HG03025 (cell line): ENCODE measurements at regions not wholly inside any gene's neighbourhood (a gene's known extent, or its start where the extent isn't known, plus 50 kb on each side); places are given as distances from the start of the nearest gene placed in this dataset.
"Not testable (repeated sequence)": the region's sequence is repeated elsewhere in the genome, so short reads cannot be mapped to it uniquely, and the experiment has no call there.

ENCODE experiments used
- ATAC-seq: cut with Tn5 transposase; IDR thresholded peaks from one replicate; pipeline ENCODE4 v1.9.1; 2021; ENCODE audit warnings: mild to moderate bottlenecking, moderate library complexity; ENCODE audit not compliant: unreplicated experiment, low FRiP score

DNA sequence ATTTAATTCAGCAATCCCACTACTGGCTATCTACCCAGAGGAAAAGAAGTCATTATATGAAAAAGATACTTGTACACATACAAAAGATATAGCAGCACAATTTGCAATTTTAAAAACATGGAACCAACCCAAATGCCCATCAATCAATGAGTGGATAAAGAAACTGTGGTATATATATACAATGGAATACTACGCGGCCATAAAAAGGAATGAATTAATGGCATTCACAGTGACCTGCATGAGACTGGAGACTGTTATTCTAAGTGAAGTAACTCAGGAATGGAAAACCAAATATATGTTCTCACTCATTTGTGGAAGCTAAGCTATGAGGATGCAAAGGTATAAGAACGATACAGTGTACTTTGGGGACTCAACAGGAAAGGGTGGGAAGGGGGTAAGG lies 102.8 kb upstream of the KCNMA1 start:
- ATAC-seq: not testable (repeated sequence)

- no peak for ATAC-seq
These were observed 101.0 kb upstream of the KCNMA1 start for GRCh38 chr10:77738496-77739158.

DNA sequence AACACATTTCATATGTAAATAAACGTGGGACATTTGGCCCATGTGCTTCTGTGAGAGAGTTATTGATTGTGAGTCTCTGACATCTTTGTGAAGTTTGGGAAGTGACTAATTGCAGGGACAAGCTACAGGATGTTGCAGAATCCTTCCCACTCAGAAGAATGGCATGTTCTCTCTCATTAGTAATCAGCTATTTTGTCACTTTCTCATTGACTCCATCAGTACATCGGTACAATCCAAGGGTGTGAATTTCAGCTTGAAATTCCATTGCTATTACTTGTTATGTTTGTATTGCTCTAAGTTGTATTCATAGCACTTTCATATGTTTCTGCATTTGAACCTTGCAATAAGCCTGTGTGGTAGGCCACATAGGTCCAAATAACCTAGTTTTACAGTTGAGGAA lies 100.0 kb upstream of the KCNMA1 start:
- no peak for ATAC-seq

DNA sequence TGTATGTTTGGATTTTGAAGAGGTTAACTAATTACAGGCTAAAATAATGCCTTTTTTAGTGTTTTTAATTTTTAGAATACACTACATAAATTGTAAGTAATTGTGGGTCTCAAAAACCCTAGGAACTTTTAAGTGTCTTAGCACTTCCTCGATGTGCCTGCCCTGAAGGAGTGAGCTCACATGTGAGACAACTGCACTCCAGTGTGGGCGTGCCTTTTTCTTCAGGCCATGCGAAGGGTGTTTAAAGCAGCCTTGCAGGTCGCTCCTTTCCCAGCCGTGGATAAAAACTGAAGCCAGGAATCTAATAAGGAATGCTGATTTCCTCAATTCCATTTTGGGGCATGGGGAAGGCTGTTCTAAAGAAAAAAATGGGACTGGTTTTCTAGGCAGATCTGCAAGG lies 97.5 kb upstream of the KCNMA1 start:
- not testable (repeated sequence) for ATAC-seq

DNA sequence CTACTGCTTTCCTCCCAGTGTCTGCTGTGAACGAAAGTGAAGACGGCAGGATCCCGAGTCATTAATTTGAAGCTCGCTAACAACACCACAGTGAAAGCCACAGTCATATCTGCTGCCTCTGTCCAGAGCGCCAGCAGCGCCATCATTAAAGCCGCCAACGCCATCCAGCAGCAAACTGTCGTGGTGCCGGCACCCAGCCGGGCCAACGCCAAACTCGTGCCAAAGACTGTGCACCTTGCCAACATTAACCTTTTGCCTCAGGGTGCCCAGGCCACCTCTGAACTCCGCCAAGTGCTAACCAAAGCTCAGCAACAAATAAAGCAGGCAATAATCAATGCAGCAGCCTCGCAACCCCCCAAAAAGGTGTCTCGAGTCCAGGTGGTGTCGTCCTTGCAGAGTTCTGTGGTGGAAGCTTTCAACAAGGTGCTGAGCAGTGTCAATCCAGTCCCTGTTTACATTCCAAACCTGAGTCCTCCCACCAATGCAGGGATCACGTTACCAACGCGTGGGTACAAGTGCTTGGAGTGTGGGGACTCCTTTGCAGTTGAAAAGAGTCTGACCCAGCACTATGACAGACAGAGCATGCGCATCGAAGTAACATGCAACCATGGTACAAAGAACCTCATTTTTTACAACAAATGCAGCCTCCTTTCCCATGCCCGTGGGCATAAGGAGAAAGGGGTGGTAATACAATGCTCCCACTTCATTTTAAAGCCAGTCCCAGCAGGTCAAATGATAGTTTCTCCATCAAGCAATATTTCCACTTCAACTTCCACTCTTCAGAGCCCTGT lies 94.8 kb upstream of the KCNMA1 start:
- no peak for ATAC-seq

DNA sequence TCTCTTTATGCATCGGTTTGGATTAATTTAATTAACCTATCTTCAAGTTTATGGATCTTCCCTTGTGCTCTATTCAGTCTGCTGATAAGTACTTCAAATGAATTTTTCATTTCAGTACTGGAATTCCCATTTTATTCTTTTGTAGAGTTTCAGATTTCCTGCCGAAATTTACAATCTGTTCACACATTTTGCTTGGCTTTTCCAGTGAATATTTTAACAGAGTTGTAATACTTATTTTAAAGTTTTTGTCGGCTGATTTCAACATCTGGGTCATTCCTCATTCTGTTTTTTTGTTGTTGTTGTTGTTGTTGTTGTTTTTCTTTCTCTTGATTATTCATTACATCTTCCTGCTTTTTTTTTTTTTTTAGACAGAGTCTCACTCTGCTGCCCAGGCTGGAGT lies 89.9 kb upstream of the KCNMA1 start:
- ATAC-seq: no peak

GRCh38 chr10:77726732-77727131 lies 89.1 kb upstream of the KCNMA1 start:
- ATAC-seq: no peak

GRCh38 chr10:77726301-77726700 lies 88.7 kb upstream of the KCNMA1 start:
- no peak for ATAC-seq

DNA sequence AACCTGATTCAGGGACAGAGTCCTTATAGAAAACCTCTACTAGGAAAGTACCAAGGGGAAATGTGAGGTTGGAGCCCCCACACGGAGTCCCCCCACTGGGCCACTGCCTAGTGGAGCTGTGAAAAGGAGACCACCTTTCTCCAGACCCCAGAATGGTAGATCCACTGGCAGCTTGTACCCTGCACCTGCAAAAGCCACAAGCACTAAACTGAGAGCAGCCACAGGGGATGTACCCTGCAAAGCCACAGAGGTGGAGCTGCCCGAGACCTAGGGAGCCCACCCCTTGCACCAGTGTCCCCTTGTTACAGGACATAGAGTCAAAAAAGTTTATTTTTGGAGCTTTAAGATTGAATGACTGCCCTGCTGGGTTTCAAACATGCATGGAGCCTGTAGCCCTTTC lies 87.2 kb upstream of the KCNMA1 start:
- no peak for ATAC-seq

DNA sequence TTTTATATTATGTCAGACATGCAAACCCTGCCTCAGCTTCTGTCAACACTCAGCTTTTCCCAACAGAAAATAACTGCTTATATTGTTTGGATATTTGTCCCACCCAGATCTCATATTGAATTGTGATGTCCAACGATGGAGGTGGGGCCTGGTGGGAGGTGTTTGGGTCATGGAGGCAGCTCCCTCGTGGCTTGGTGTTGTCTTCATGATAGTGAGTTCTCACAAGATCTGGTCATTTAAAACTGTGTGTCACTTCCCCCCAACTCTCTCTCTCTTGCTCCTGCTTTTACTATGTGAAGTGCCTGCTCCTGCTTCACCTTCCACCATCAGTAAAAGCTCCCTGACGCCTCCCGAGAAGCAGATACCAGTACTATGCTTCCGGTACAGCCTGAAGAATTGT lies 85.8 kb upstream of the KCNMA1 start:
- no peak for ATAC-seq

- ATAC-seq: not testable (repeated sequence)
These were observed 85.3 kb upstream of the KCNMA1 start for GRCh38 chr10:77722956-77723355.

DNA sequence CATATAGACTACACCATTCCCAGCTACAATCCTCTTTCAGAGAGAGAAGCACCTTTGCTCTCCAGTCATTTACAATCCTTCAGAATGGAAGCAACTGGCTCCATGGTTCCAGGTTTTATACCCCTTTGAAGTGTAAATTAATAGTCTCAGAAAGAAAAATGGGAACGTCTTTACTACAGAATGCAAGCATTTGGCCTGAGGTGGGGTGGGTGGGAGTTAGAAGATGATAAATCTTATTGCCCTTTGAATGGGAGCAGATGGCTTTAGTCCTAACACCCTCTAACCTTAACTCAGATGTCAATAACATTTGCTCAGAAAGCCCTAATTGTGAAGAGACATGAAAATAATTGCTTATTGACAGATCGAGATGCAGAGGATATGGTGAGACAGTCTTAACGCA lies 84.2 kb upstream of the KCNMA1 start:
- no peak for ATAC-seq

DNA sequence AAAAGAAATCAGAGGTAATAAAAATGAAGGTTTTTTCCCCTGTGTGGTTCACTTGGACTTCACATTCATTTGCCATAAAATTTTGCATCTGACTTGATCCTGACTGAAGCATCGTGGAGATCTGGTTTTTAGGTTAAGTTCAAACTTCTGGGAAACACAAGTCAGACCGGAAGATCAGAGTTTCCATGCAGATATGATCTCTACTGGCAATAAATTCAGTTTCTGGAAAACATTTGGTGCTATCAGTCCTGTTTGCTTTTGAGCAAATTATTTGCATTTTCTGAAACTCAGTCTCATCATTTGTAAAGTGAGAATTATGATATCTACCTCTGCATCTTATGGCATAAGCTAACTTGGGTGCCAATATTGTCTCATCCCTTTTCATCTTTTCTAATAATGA lies 81.3 kb upstream of the KCNMA1 start:
- ATAC-seq: no peak

DNA sequence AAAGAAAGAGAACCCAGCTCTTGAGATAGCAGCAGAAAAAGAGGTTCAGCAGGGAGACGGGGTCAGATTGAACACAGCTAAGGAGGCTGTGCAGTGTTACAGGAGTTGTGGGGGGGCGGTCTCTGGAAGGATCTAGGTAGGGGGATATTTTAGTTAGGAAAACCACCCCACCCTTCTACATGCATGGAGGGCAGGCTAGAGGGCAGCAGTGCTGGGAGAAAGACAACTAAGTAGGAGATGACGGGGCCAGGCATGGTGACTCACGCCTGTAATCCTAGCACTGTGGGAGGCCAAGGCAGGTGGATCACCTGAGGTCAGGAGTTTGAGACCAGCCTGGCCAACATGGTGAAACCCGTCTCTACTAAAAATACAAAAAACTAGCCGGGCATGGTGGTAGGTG lies 80.7 kb upstream of the KCNMA1 start:
- ATAC-seq: not testable (repeated sequence)

DNA sequence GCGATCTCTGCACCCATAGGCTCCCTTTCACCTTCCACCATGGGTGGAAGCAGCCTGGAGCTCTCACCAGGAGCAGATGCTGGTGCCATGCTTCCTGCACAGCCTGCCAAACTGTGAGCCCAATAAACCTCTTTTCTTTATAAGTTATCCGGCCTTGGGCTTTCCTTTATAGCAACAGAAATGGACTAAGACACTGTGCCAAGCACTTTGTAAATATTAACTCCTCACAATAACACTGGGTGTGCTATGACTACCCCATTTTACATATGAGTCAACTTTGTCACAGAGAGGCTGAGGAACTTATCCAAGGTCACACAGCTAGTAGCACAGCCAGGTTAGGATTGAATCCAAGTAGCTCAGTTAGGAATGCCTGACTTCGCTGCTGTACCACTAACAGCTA lies 79.7 kb upstream of the KCNMA1 start:
- ATAC-seq: no peak

- ATAC-seq: no peak
These were observed 79.1 kb upstream of the KCNMA1 start for GRCh38 chr10:77716458-77717317.

- ATAC-seq: no peak
These were observed 77.9 kb upstream of the KCNMA1 start for GRCh38 chr10:77715536-77715935.

DNA sequence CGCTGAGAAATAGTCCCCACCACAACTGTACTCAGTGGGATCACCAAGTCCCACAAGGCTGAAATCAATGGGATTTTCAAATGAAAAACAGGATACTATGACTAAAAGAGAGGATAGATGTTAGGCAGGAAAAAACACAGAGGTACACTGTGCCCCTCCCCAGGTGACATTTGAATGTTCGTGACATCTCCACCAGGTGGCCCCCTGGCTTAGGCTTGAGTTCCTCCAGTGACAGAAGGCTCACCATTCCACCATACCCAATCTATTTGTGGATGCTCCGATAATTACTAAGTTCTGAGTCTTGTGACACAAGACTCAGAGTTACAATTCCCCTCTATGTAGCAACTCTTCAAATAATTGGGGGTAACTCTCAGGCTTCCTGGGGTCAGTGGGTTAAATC lies 77.5 kb upstream of the KCNMA1 start:
- ATAC-seq: no peak

GRCh38 chr10:77713521-77714280 lies 76.1 kb upstream of the KCNMA1 start:
- no peak for ATAC-seq

DNA sequence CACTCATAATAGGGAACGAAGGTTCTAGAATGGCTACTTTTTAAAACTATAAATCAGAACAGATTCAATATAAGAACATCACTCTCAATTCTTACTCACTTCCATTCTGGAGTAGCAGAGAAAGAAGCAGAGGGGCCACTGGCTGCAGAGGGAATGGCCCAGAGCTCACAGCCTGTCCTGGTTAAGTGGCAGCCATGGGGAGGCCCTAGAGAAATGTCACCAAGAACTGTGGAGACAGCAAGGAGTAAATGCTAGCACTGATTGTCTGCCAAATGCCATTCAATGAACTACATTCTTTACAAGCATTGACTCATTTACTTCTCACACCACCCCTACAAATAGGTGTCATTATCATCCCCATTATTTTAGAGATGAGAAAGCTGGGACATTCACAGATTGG lies 74.6 kb upstream of the KCNMA1 start:
- no peak for ATAC-seq

- no peak for ATAC-seq
These were observed 74.1 kb upstream of the KCNMA1 start for GRCh38 chr10:77711683-77712049.
